CD4-positive, alpha-beta T cell (primary cell): ENCODE measurements at regions not wholly inside any gene's neighbourhood (a gene's known extent, or its start where the extent isn't known, plus 50 kb on each side); places are given as distances from the start of the nearest gene placed in this dataset.

ENCODE experiments used
- ATAC-seq: fragments of 200-7000 bp; cut with Tn5 transposase; one replicate; pipeline ENCODE4 v1.10.0; 2022; ENCODE audit warnings: mild to moderate bottlenecking; ENCODE audit not compliant: poor library complexity
- CTCF ChIA-PET: fragments of 350-600 bp; sonication (Branson Sonifier 250); formaldehyde crosslinking; loops from one replicate; lab custom pipeline; 2021; ENCODE audit warnings: antibody characterized with exemption, inconsistent platforms; lab: Charles Lee
- POLR2A ChIA-PET: fragments of 350-600 bp; sonication (Branson Sonifier 250); formaldehyde crosslinking; loops from one replicate; lab custom pipeline; 2021; ENCODE audit warnings: antibody characterized with exemption, inconsistent platforms; lab: Charles Lee
- DNase-seq, 14 experiments: peaks; one replicate each; pipeline ENCODE4 v3.0.0-alpha.2; 2013 to 2020; ENCODE audit warnings: mixed read lengths in 2 of 14
- H3K27ac ChIP-seq, 2 donors: one replicate each; pipeline versions ENCODE4 v1.5.1 to v1.7.0; 2013; ENCODE audit warnings: low read length in 2 of 2, low read depth in 1 of 2, mild to moderate bottlenecking in 1 of 2
- H3K27me3 ChIP-seq, 2 experiments: 1 replicate in 1 of 2; 2 replicates in 1 of 2; pipeline versions ENCODE4 v1.6.1 to v1.7.0; 2013; ENCODE audit warnings: low read length in 2 of 2, control low read depth in 1 of 2, mild to moderate bottlenecking in 1 of 2, moderate library complexity in 1 of 2; ENCODE audit not compliant: insufficient read depth in 2 of 2, control insufficient read depth in 1 of 2
- H3K36me3 ChIP-seq: one replicate; pipeline ENCODE4 v1.6.1; 2013; ENCODE audit warnings: low read length, control low read depth; ENCODE audit not compliant: insufficient read depth
- H3K4me1 ChIP-seq: one replicate; pipeline ENCODE4 v1.6.1; 2013; ENCODE audit warnings: low read length, control low read depth; ENCODE audit not compliant: insufficient read depth
- H3K4me3 ChIP-seq: one replicate; pipeline ENCODE4 v1.5.1; 2013; ENCODE audit warnings: mild to moderate bottlenecking, low read length, moderate library complexity
- H3K9me3 ChIP-seq, 2 experiments: 1 replicate in 1 of 2; 2 replicates in 1 of 2; pipeline versions ENCODE4 v1.6.1 to v1.7.0; 2013; ENCODE audit warnings: low read length in 2 of 2, mild to moderate bottlenecking in 2 of 2, control low read depth in 1 of 2, moderate library complexity in 1 of 2; ENCODE audit not compliant: control insufficient read depth in 1 of 2, insufficient read depth in 1 of 2
- H3K27ac Mint-ChIP-seq: one replicate; pipeline ENCODE4 v1.8.0; 2020; ENCODE audit warnings: mixed read lengths
- H3K27me3 Mint-ChIP-seq: one replicate; pipeline ENCODE4 v1.8.0; 2021; ENCODE audit warnings: mixed read lengths
- H3K36me3 Mint-ChIP-seq: one replicate; pipeline ENCODE4 v1.8.0; 2021; ENCODE audit warnings: low read depth, mixed read lengths
- H3K4me1 Mint-ChIP-seq: one replicate; pipeline ENCODE4 v1.8.0; 2021; ENCODE audit warnings: low read depth, mixed read lengths
- H3K4me3 Mint-ChIP-seq: one replicate; pipeline ENCODE4 v1.8.0; 2020; ENCODE audit warnings: mild to moderate bottlenecking, mixed read lengths
- H3K9me3 Mint-ChIP-seq: one replicate; pipeline ENCODE4 v1.8.0; 2020; ENCODE audit warnings: mixed read lengths
- CTCF ChIP-seq: fragments of 200-600 bp; IDR thresholded peaks from one replicate; pipeline ENCODE4 v1.8.0; 2022; ENCODE audit warnings: antibody characterized with exemption, mild to moderate bottlenecking
- intact Hi-C, 2 experiments: fragments of 100-400 bp; cut with DNase I in 1 of 2; cut with micrococcal nuclease in 1 of 2; formaldehyde crosslinking; loops; one replicate each; pipeline versions ENCODE4 v1.15.1 to v1.9.0; 2023 to 2025; cut with DNase I, micrococcal nuclease

DNA sequence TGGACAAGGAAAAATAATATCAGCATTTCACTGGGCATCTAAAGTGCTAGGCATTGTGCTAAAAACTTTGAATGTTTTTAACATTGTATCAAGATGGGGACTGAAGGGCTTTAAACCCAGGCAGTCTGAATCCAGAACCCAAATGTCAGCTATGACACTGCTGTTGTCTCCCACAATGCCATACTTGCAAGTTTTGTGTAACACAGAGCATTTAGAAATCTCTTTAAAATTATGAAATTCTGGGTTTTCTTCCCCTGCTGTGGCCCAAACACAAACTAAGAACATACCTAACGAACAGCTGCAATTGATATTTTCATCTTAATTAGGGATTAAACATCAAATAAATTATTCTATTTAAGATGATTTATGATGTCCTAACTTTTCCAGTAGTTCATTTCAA, 66.8 kb upstream of the LSM6 start:
- Mint-ChIP-seq H3K9me3 (no peaks in the 10 kb centered on the region), H3K27ac (no peak overlapping the region), H3K4me3 (no peak overlapping the region), H3K36me3 (no peaks in the 10 kb centered on the region), H3K4me1 (no peaks in the 10 kb centered on the region), H3K27me3 (peaks cover 20% of the 10 kb centered on the region)
- H3K4me3 ChIP-seq: no peak overlapping the region
- no peaks in the 10 kb centered on the region for H3K9me3 ChIP-seq
- no peaks in the 10 kb centered on the region for H3K36me3 ChIP-seq
- DNase-seq (peak in 3 of 14 experiments; percentile 5 to 24 (median 9)), ATAC-seq (no peak)
- H3K4me1 ChIP-seq: no peaks in the 10 kb centered on the region
- no peak for TF ChIP-seq CTCF
- no peaks in the 10 kb centered on the region for H3K27me3 ChIP-seq
- no peak overlapping the region for H3K27ac ChIP-seq
- ChIA-PET POLR2A (no interaction called here), CTCF (no interaction called here)
- intact Hi-C loops: no loop called here

DNA sequence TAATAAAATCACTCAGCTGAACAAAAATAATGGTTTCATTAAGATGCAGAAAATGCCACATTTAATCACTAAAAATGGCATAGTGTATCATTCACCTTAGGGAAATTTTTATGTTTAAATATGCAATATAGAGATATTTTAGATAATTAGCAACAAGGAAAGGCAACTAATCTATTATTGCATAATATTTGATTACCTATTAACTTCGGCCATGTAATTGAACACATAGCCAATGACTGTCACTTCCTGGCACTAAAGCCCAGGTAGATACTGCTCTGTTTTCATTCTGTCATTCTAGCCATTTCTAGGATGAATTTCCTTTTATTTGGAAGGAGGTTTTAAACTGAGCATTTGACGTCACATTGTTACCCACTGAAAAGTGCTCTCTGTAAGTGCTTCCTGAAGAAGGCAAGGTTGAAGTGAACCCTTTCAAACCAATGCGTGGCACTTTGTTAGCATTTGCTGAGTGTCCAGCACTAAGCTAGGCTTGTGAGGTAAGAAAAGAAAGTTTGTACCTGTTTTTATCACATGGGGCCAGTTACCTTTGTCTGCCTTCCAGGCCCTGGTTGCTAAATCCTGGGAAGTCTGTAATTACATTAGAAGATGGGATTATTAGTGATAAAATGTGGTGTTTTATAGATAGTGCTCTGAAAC, 67.8 kb upstream of the LSM6 start:
- H3K36me3 ChIP-seq: no peaks in the 10 kb centered on the region
- H3K27ac Mint-ChIP-seq: no peak overlapping the region
- H3K9me3 Mint-ChIP-seq: no peaks in the 10 kb centered on the region
- no peak for TF ChIP-seq CTCF
- no peaks in the 10 kb centered on the region for H3K9me3 ChIP-seq
- ATAC-seq (no peak), DNase-seq (no peak)
- peaks cover 10% of the 10 kb centered on the region for H3K27me3 Mint-ChIP-seq
- H3K4me3 ChIP-seq: no peak overlapping the region
- intact Hi-C loops: no loop called here
- no peak overlapping the region for H3K27ac ChIP-seq
- H3K36me3 Mint-ChIP-seq: no peaks in the 10 kb centered on the region
- no peaks in the 10 kb centered on the region for H3K27me3 ChIP-seq
- H3K4me3 Mint-ChIP-seq: no peak overlapping the region
- ChIA-PET CTCF (no interaction called here), POLR2A (no interaction called here)
- H3K4me1 ChIP-seq: no peaks in the 10 kb centered on the region
- H3K4me1 Mint-ChIP-seq: no peaks in the 10 kb centered on the region

DNA sequence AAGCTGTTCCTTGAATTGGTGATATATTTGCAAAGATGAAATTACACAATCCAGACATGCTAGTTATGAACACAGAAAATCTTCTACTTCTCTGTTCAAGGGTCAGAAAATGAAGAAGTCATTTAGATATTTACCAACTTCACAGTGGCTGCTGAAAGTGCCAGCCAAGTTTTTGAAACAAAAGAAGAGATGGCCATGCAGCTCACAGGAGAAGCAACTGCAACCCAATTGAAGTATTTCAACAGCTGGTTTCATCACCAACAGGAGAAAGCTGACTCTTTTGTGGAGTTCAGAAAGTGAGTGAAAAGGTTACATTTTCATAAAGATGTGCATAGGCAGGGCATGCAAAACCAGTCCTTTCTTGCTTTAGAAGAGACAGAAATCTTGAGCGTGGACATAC, 70.1 kb upstream of the LSM6 start:
- POLR2A ChIA-PET: no interaction called here

More for the DNA sequence above, 70.1 kb upstream of the LSM6 start:
- H3K4me3 Mint-ChIP-seq: no peak overlapping the region
- H3K36me3 ChIP-seq: no peaks in the 10 kb centered on the region
- H3K36me3 Mint-ChIP-seq: no peaks in the 10 kb centered on the region
- no peaks in the 10 kb centered on the region for H3K9me3 Mint-ChIP-seq
- H3K4me1 Mint-ChIP-seq: no peaks in the 10 kb centered on the region
- CTCF ChIA-PET: no interaction called here
- intact Hi-C loops: no loop called here
- H3K4me3 ChIP-seq: no peak overlapping the region
- DNase-seq: peak in 2 of 14 experiments; percentile 11 to 18
- no peaks in the 10 kb centered on the region for H3K27me3 ChIP-seq
- no peak for TF ChIP-seq CTCF
- no peak overlapping the region for H3K27ac Mint-ChIP-seq
- H3K27ac ChIP-seq: no peak overlapping the region
- no peaks in the 10 kb centered on the region for H3K9me3 ChIP-seq
- no peak for ATAC-seq
- no peaks in the 10 kb centered on the region for H3K4me1 ChIP-seq
- no peaks in the 10 kb centered on the region for H3K27me3 Mint-ChIP-seq
